ENCODE measurements at regions not wholly inside any gene's neighbourhood (a gene's known extent, or its start where the extent isn't known, plus 50 kb on each side); places are given as distances from the start of the nearest gene placed in this dataset.
"Not testable (repeated sequence)": the region's sequence is repeated elsewhere in the genome, so short reads cannot be mapped to it uniquely, and the experiment has no call there.

- not testable (repeated sequence) for TF ChIP-seq POLR2AphosphoS5, POLR2A (IDR thresholded peaks at IDR 0.05; ENCODE audit: low read depth, low read length)
Observed at GRCh38 chr5:21482983-21483650, 1370.0 kb downstream of the CDH12 start.

Data from GM12891 (cell line).